GM21723 (cell line): ENCODE measurements at regions not wholly inside any gene's neighbourhood (a gene's known extent, or its start where the extent isn't known, plus 50 kb on each side); places are given as distances from the start of the nearest gene placed in this dataset.

ENCODE experiments used
- ATAC-seq: cut with Tn5 transposase; IDR thresholded peaks from one replicate; pipeline ENCODE4 v1.9.1; 2021; ENCODE audit warnings: mild to moderate bottlenecking, moderate library complexity; ENCODE audit not compliant: unreplicated experiment

GRCh38 chr9:91090130-91090410 lies 271.6 kb downstream of the AUH start:
- ATAC-seq = no peak

- ATAC-seq = no peak
Observed at GRCh38 chr9:91092214-91092613, 269.5 kb downstream of the AUH start.

- ATAC-seq = no peak
Observed at GRCh38 chr9:91094324-91095088, 267.2 kb downstream of the AUH start.

GRCh38 chr9:91098203-91098850 lies 263.4 kb downstream of the AUH start:
- ATAC-seq = no peak

- no peak for ATAC-seq
Observed at GRCh38 chr9:91099436-91099835, 262.3 kb downstream of the AUH start.

- ATAC-seq = no peak
Observed at GRCh38 chr9:91100878-91101450, 260.8 kb downstream of the AUH start.

- no peak for ATAC-seq
Observed at GRCh38 chr9:91101611-91102168, 260.0 kb downstream of the AUH start.

- no peak for ATAC-seq
Observed at GRCh38 chr9:91102269-91102668, 259.4 kb downstream of the AUH start.

GRCh38 chr9:91103931-91104330 lies 257.8 kb downstream of the AUH start:
- ATAC-seq = no peak

GRCh38 chr9:91106415-91107081 lies 255.2 kb downstream of the AUH start:
- no peak for ATAC-seq

GRCh38 chr9:91111226-91111625 lies 250.5 kb downstream of the AUH start:
- no peak for ATAC-seq

GRCh38 chr9:91111876-91112275 lies 249.8 kb downstream of the AUH start:
- ATAC-seq = no peak

- no peak for ATAC-seq
Observed at GRCh38 chr9:91113016-91113415, 248.7 kb downstream of the AUH start.

- no peak for ATAC-seq
Observed at GRCh38 chr9:91114450-91114849, 247.3 kb downstream of the AUH start.

GRCh38 chr9:91116211-91116610 lies 245.5 kb downstream of the AUH start:
- no peak for ATAC-seq

- no peak for ATAC-seq
Observed at GRCh38 chr9:91116711-91117110, 245.0 kb downstream of the AUH start.

- no peak for ATAC-seq
Observed at GRCh38 chr9:91117474-91117891, 244.2 kb downstream of the AUH start.

GRCh38 chr9:91117959-91118703 lies 243.6 kb downstream of the AUH start:
- ATAC-seq = no peak

GRCh38 chr9:91118704-91119025 lies 243.1 kb downstream of the AUH start:
- no peak for ATAC-seq

- no peak for ATAC-seq
Observed at GRCh38 chr9:91119142-91119541, 242.6 kb downstream of the AUH start.

GRCh38 chr9:91119679-91120078 lies 242.0 kb downstream of the AUH start:
- no peak for ATAC-seq
